ENCODE measurements at regions not wholly inside any gene's neighbourhood (a gene's known extent, or its start where the extent isn't known, plus 50 kb on each side); places are given as distances from the start of the nearest gene placed in this dataset.

DNA sequence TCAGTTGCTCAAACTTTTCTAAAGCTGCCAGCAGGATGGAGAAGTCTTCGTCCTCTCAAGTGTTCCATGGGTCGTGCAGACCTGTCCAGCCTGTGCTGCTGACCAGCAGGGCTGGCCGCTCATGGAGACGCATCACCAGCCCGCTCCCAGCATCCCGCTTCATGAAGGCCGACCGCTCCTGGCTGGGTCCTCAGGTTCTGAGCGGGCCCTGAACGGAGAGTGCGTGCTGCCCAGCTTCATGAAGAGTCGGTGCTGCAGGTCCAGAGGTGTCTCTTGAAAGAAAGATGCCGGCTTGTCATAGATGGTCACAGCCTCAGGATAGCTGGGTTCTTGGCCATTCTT is 75.8 kb upstream of the KCNAB1 start:
- TF ChIP-seq, protein P1, sequence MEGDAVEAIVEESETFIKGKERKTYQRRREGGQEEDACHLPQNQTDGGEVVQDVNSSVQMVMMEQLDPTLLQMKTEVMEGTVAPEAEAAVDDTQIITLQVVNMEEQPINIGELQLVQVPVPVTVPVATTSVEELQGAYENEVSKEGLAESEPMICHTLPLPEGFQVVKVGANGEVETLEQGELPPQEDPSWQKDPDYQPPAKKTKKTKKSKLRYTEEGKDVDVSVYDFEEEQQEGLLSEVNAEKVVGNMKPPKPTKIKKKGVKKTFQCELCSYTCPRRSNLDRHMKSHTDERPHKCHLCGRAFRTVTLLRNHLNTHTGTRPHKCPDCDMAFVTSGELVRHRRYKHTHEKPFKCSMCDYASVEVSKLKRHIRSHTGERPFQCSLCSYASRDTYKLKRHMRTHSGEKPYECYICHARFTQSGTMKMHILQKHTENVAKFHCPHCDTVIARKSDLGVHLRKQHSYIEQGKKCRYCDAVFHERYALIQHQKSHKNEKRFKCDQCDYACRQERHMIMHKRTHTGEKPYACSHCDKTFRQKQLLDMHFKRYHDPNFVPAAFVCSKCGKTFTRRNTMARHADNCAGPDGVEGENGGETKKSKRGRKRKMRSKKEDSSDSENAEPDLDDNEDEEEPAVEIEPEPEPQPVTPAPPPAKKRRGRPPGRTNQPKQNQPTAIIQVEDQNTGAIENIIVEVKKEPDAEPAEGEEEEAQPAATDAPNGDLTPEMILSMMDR (IDR thresholded peaks at IDR 0.05) = no peak
- no peak for TF ChIP-seq POLR2A (IDR thresholded peaks at IDR 0.05)
